Suprapubic skin (tissue), 4 donors: ENCODE measurements at regions not wholly inside any gene's neighbourhood (a gene's known extent, or its start where the extent isn't known, plus 50 kb on each side); places are given as distances from the start of the nearest gene placed in this dataset.
"Not testable (repeated sequence)": the region's sequence is repeated elsewhere in the genome, so short reads cannot be mapped to it uniquely, and the experiment has no call there.

ENCODE experiments used
- DNase-seq, 2 donors: peaks; one replicate each; pipeline ENCODE4 v3.0.0-alpha.2; 2019; ENCODE audit warnings: low spot score in 2 of 2
- H3K27ac ChIP-seq: fragments of 200-600 bp; sonication (generic); one replicate; pipeline ENCODE4 v1.5.1; 2019
- H3K27me3 ChIP-seq: fragments of 200-600 bp; sonication (generic); one replicate; pipeline ENCODE4 v1.5.1; 2019
- H3K36me3 ChIP-seq: fragments of 200-600 bp; sonication (generic); one replicate; pipeline ENCODE4 v1.5.1; 2019
- H3K4me1 ChIP-seq: fragments of 200-600 bp; sonication (generic); one replicate; pipeline ENCODE4 v1.5.1; 2019
- H3K4me3 ChIP-seq: fragments of 200-600 bp; sonication (generic); one replicate; pipeline ENCODE4 v1.5.1; 2019; ENCODE audit warnings: mild to moderate bottlenecking
- H3K9me3 ChIP-seq: fragments of 200-600 bp; sonication (generic); one replicate; pipeline ENCODE4 v1.5.1; 2019
- CTCF ChIP-seq, 2 donors: fragments of 200-600 bp in 1 of 2; fragments of 450-650 bp in 1 of 2; sonication (generic) in 1 of 2; IDR thresholded peaks; one replicate each; pipeline ENCODE4 v1.5.1; 2016 to 2019; ENCODE audit warnings: antibody characterized with exemption in 2 of 2, mild to moderate bottlenecking in 1 of 2, moderate library complexity in 1 of 2
- EP300 ChIP-seq: sonication (generic); formaldehyde crosslinking; IDR thresholded peaks from one replicate; pipeline ENCODE4 v1.6.1; 2017; ENCODE audit warnings: antibody characterized with exemption
- POLR2A ChIP-seq, 2 donors: fragments of 450-650 bp; IDR thresholded peaks; one replicate each; pipeline ENCODE4 v1.6.1; 2017; ENCODE audit warnings: antibody characterized with exemption in 2 of 2, mild to moderate bottlenecking in 2 of 2, moderate library complexity in 2 of 2
- POLR2AphosphoS5 ChIP-seq, 3 donors: sonication (generic); formaldehyde crosslinking; IDR thresholded peaks; one replicate each; pipeline ENCODE4 v1.6.1; 2017; ENCODE audit warnings: antibody characterized with exemption in 3 of 3
- WGBS: methylation state at CpG from one replicate; pipeline ENCODE4 v1.1.5; 2018; 5-methylcytosine and 5-hydroxymethylcytosine counted together

GRCh38 chr5:105195765-105196164 lies 1633.2 kb upstream of the NUDT12 start:
- Histone ChIP-seq H3K27ac (no peak overlapping the region), H3K4me3 (no peak overlapping the region), H3K4me1 (no peaks in the 10 kb centered on the region), H3K27me3 (no peaks in the 10 kb centered on the region), H3K9me3 (peaks cover 4% of the 10 kb centered on the region), H3K36me3 (no peaks in the 10 kb centered on the region)
- no peak for TF ChIP-seq CTCF (IDR thresholded peaks at IDR 0.05)
- no peak for TF ChIP-seq POLR2A (IDR thresholded peaks at IDR 0.05)
- TF ChIP-seq EP300: no peak
- no peak for TF ChIP-seq POLR2AphosphoS5 (IDR thresholded peaks at IDR 0.05)
- DNase-seq: no peak

- Histone ChIP-seq H3K27ac (no peak overlapping the region), H3K27me3 (no peaks in the 10 kb centered on the region), H3K9me3 (no peaks in the 10 kb centered on the region), H3K4me1 (no peaks in the 10 kb centered on the region), H3K4me3 (no peak overlapping the region), H3K36me3 (no peaks in the 10 kb centered on the region)
- no peak for DNase-seq
- WGBS: 88% methylated on average over 2 of the region's 2 CpGs
- TF ChIP-seq POLR2AphosphoS5 (IDR thresholded peaks at IDR 0.05) (no peak), CTCF (IDR thresholded peaks at IDR 0.05) (no peak), EP300 (no peak), POLR2A (IDR thresholded peaks at IDR 0.05) (no peak)
These were observed 1610.3 kb upstream of the NUDT12 start for GRCh38 chr5:105172918-105173317.

- Histone ChIP-seq H3K4me1 (no peaks in the 10 kb centered on the region), H3K27ac (no peak overlapping the region), H3K4me3 (no peak overlapping the region), H3K36me3 (no peaks in the 10 kb centered on the region), H3K27me3 (no peaks in the 10 kb centered on the region), H3K9me3 (no peaks in the 10 kb centered on the region)
- DNase-seq: no peak
- WGBS: 93% methylated on average over 1 of the region's 1 CpG
- TF ChIP-seq POLR2AphosphoS5 (IDR thresholded peaks at IDR 0.05) (no peak), EP300 (no peak), CTCF (IDR thresholded peaks at IDR 0.05) (no peak), POLR2A (IDR thresholded peaks at IDR 0.05) (no peak)
These were observed 1606.2 kb upstream of the NUDT12 start for GRCh38 chr5:105168806-105169205.

- Histone ChIP-seq H3K36me3 (no peaks in the 10 kb centered on the region), H3K27ac (no peak overlapping the region), H3K4me3 (no peak overlapping the region), H3K9me3 (peaks cover 3% of the 10 kb centered on the region), H3K27me3 (no peaks in the 10 kb centered on the region), H3K4me1 (no peaks in the 10 kb centered on the region)
- TF ChIP-seq POLR2AphosphoS5 (IDR thresholded peaks at IDR 0.05): no peak
- no peak for TF ChIP-seq POLR2A (IDR thresholded peaks at IDR 0.05)
- TF ChIP-seq EP300: no peak
- TF ChIP-seq CTCF (IDR thresholded peaks at IDR 0.05): no peak
- no peak for DNase-seq
- 89% methylated on average over 3 of the region's 3 CpGs for WGBS
These were observed 1604.5 kb upstream of the NUDT12 start for GRCh38 chr5:105167092-105167491.

- Histone ChIP-seq H3K9me3 (peaks cover 7% of the 10 kb centered on the region), H3K27ac (no peak overlapping the region), H3K36me3 (no peaks in the 10 kb centered on the region), H3K4me1 (no peaks in the 10 kb centered on the region), H3K27me3 (no peaks in the 10 kb centered on the region), H3K4me3 (no peak overlapping the region)
- TF ChIP-seq POLR2A (IDR thresholded peaks at IDR 0.05) (no peak), EP300 (no peak), CTCF (IDR thresholded peaks at IDR 0.05) (no peak), POLR2AphosphoS5 (IDR thresholded peaks at IDR 0.05) (no peak)
- no peak for DNase-seq
These were observed 1601.0 kb upstream of the NUDT12 start for GRCh38 chr5:105163547-105163946.

GRCh38 chr5:105162557-105162956 lies 1600.0 kb upstream of the NUDT12 start:
- H3K36me3 ChIP-seq, H3K27me3 ChIP-seq, H3K9me3 ChIP-seq, H3K27ac ChIP-seq, H3K4me3 ChIP-seq, DNase-seq, H3K4me1 ChIP-seq: not testable (repeated sequence)
- 91% methylated on average over 6 of the region's 6 CpGs for WGBS
